GM23338 (cell line): ENCODE measurements at regions not wholly inside any gene's neighbourhood (a gene's known extent, or its start where the extent isn't known, plus 50 kb on each side); places are given as distances from the start of the nearest gene placed in this dataset.

Source experiments
- ATAC-seq: fragments of 200-7000 bp; cut with Tn5 transposase; 3 replicates; pipeline ENCODE4 v1.9.1; 2020
- DNase-seq: peaks from one replicate; pipeline ENCODE4 v3.0.0-alpha.2; 2015; ENCODE audit warnings: low spot score
- H2AFZ ChIP-seq: fragments of 200-600 bp; sonication (generic); 2 replicates; pipeline ENCODE4 v1.8.0; 2016; ENCODE audit warnings: antibody characterized with exemption, mild to moderate bottlenecking, moderate library complexity
- H3F3A ChIP-seq: fragments of 200-600 bp; sonication (generic); replicated peaks from 2 replicates; pipeline ENCODE4 v1.8.0; 2017; ENCODE audit warnings: antibody characterized with exemption, mixed run types, low read depth
- H3K27ac ChIP-seq: fragments of 200-600 bp; sonication (generic); 2 replicates; pipeline ENCODE4 v1.6.1; 2016; ENCODE audit warnings: low read depth
- H3K27me3 ChIP-seq: fragments of 200-600 bp; sonication (generic); 2 replicates; pipeline ENCODE4 v1.8.0; 2016; ENCODE audit warnings: mild to moderate bottlenecking, mixed run types, moderate library complexity; ENCODE audit not compliant: insufficient read depth
- H3K36me3 ChIP-seq: fragments of 200-600 bp; sonication (generic); 2 replicates; pipeline ENCODE4 v1.8.0; 2016; ENCODE audit warnings: mild to moderate bottlenecking; ENCODE audit not compliant: insufficient read depth
- H3K4me1 ChIP-seq: fragments of 200-600 bp; sonication (generic); 2 replicates; pipeline ENCODE4 v1.8.0; 2016; ENCODE audit warnings: mild to moderate bottlenecking, moderate library complexity; ENCODE audit not compliant: insufficient read depth
- H3K4me2 ChIP-seq: fragments of 200-600 bp; sonication (generic); 2 replicates; pipeline ENCODE4 v1.7.1; 2017; ENCODE audit warnings: mixed run types
- H3K4me3 ChIP-seq: fragments of 200-600 bp; sonication (generic); 2 replicates; pipeline ENCODE4 v1.6.1; 2016; ENCODE audit warnings: mixed run types
- H3K79me2 ChIP-seq: fragments of 200-600 bp; sonication (generic); replicated peaks from 2 replicates; pipeline ENCODE4 v1.8.0; 2017; ENCODE audit warnings: mild to moderate bottlenecking; ENCODE audit not compliant: insufficient read depth
- H3K9me2 ChIP-seq: fragments of 200-600 bp; sonication (generic); 2 replicates; pipeline ENCODE4 v1.8.0; 2017; ENCODE audit not compliant: insufficient read depth
- H4K20me1 ChIP-seq: fragments of 200-600 bp; sonication (generic); replicated peaks from 2 replicates; pipeline ENCODE4 v1.8.0; 2017; ENCODE audit warnings: mild to moderate bottlenecking; ENCODE audit not compliant: insufficient read depth
- H3K27ac Mint-ChIP-seq: 2 replicates; pipeline ENCODE4 v1.8.0; 2020; ENCODE audit warnings: inconsistent platforms, mild to moderate bottlenecking, moderate library complexity, mixed read lengths
- H3K27me3 Mint-ChIP-seq: 3 replicates; pipeline ENCODE4 v1.8.0; 2022; ENCODE audit warnings: low read depth, mild to moderate bottlenecking, moderate library complexity, mixed read lengths, inconsistent platforms; ENCODE audit not compliant: insufficient read depth, poor library complexity
- H3K36me3 Mint-ChIP-seq: 3 replicates; pipeline ENCODE4 v1.8.0; 2021; ENCODE audit warnings: low read depth, mild to moderate bottlenecking, inconsistent platforms, moderate library complexity, mixed read lengths
- H3K4me1 Mint-ChIP-seq: 3 replicates; pipeline ENCODE4 v1.8.0; 2020; ENCODE audit warnings: mild to moderate bottlenecking, inconsistent platforms, mixed read lengths
- H3K4me3 Mint-ChIP-seq: 3 replicates; pipeline ENCODE4 v1.8.0; 2021; ENCODE audit warnings: moderate library complexity, mild to moderate bottlenecking, inconsistent platforms, mixed read lengths
- H3K9me3 Mint-ChIP-seq: 3 replicates; pipeline ENCODE4 v1.8.0; 2020; ENCODE audit warnings: moderate library complexity, mild to moderate bottlenecking, inconsistent platforms, mixed read lengths
- EZH2 ChIP-seq: fragments of 200-600 bp; sonication (generic); IDR thresholded peaks from one replicate; pipeline ENCODE4 v1.8.0; 2017; ENCODE audit warnings: antibody characterized with exemption, mild to moderate bottlenecking, low read depth; ENCODE audit not compliant: unreplicated experiment
- EZH2phosphoT487 ChIP-seq: fragments of 200-600 bp; sonication (generic); IDR thresholded peaks from one replicate; pipeline ENCODE4 v1.8.1; 2018; ENCODE audit warnings: antibody characterized with exemption; ENCODE audit not compliant: unreplicated experiment
- JUNB ChIP-seq: IDR thresholded peaks from one replicate; pipeline ENCODE4 v1.6.1; 2016; ENCODE audit warnings: antibody characterized with exemption; ENCODE audit not compliant: unreplicated experiment
- POLR2AphosphoS5 ChIP-seq: IDR thresholded peaks from 2 replicates; pipeline ENCODE4 v1.6.1; 2016; ENCODE audit warnings: antibody characterized with exemption, low read depth
- REST ChIP-seq: IDR thresholded peaks from one replicate; pipeline ENCODE4 v1.6.1; 2018; ENCODE audit warnings: antibody characterized with exemption; ENCODE audit not compliant: unreplicated experiment
- ZNF114 ChIP-seq: fragments of 250-450 bp; sonication (Bioruptor Pico); IDR thresholded peaks from 2 replicates; pipeline ENCODE4 v1.5.0; 2020; ENCODE audit warnings: mild to moderate bottlenecking, moderate library complexity

DNA sequence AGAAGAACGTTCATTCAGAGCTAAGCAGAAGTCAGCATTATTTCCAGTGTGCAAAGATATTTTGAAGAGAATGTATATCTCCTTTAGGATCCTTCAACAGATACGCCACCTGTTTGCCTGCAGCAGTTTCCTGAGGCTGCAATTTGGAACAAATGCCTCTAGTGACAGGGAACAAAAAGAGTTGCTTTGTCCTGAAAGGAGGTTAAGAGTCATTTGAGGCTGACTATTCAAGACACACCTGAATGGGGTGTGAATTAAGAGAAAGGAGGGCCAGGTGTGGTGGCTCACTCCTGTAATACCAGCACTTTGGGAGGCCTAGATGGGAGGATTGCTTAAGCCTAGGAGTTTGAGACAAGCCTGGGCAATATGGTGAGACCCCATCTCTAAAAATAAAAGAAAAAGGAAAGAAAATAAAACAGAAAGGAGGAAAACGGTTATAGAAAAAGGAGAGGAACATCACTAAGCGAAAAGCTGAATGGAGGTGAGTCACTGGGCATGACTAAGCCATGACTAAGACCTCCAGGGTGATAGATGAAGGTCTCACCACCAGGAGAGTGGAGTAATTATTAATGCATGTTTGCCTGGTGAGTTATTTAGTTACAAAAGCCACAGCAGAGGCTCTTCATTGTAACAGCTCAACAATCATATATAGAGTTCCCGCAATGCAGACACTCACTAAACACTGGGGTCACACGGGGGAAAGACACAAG is 255.2 kb upstream of the TNC start (continued):
- TF ChIP-seq REST (no peak), EZH2 (no peak), JUNB (no peak), ZNF114 (no peak)

DNA sequence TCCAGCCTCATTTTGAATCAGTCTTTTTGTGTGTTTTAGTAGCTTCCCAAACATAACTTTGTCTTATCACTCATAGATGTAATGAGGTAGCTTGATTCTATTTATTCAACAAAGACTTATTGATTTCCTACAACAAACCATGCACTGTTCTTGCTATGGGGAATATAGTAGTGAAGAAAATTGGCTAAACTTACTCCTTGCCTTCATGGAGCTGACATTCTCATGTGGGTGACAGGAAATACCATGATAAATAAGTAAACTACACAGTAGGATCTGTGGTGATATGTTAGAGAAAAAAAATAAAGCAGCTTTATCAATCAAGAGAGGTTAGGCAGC is 255.7 kb upstream of the TNC start:
- Histone ChIP-seq H3K4me3 (no peak overlapping the region), H3K9me2 (peaks cover 6% of the 10 kb centered on the region; the same call in 1 of the 2 replicates), H3K27me3 (no peaks in the 10 kb centered on the region), H3K79me2 (no peaks in the 10 kb centered on the region), H3F3A (no peaks in the 10 kb centered on the region), H3K4me2 (no peak overlapping the region), H3K36me3 (no peaks in the 10 kb centered on the region), H3K4me1 (no peaks in the 10 kb centered on the region), H3K27ac (no peak overlapping the region), H4K20me1 (no peaks in the 10 kb centered on the region), H2AFZ (no peak overlapping the region)
- no peak for TF ChIP-seq POLR2AphosphoS5
- TF ChIP-seq REST = no peak
- no peak for TF ChIP-seq EZH2phosphoT487
- Mint-ChIP-seq H3K36me3 (no peaks in the 10 kb centered on the region; the same call in 2 of the 3 replicates), H3K27ac (no peak overlapping the region), H3K27me3 (no peaks in the 10 kb centered on the region), H3K9me3 (peaks cover 2% of the 10 kb centered on the region; the same call in 1 of the 3 replicates), H3K4me3 (no peak overlapping the region), H3K4me1 (peaks cover 5% of the 10 kb centered on the region; the same call in 2 of the 3 replicates)
- no peak for DNase-seq
- no peak for ATAC-seq
